H1 (cell line): ENCODE measurements at regions not wholly inside any gene's neighbourhood (a gene's known extent, or its start where the extent isn't known, plus 50 kb on each side); places are given as distances from the start of the nearest gene placed in this dataset.

Source experiments
- CTCF ChIA-PET: fragments of 300-600 bp; sonication (Branson Sonifier 250); formaldehyde crosslinking; loops from one replicate; lab custom pipeline; 2021; ENCODE audit not compliant: partially characterized antibody; lab: Charles Lee
- POLR2A ChIA-PET: fragments of 300-600 bp; sonication (Branson Sonifier 250); formaldehyde crosslinking; loops from one replicate; lab custom pipeline; 2021; ENCODE audit warnings: inconsistent platforms; ENCODE audit not compliant: partially characterized antibody; lab: Charles Lee
- DNase-seq, 2 experiments: peaks; one replicate each; pipeline versions ENCODE4 v3.0.0 to v3.0.0-alpha.2; 2010 to 2022; ENCODE audit warnings: low spot score in 2 of 2, low read depth in 1 of 2, mixed read lengths in 1 of 2
- FAIRE-seq: peaks from 2 replicates; lab custom pipeline; 2011; peaks lifted over from hg19 to GRCh38; lab: Jason Lieb, UNC
- H2AFZ ChIP-seq: 2 replicates; pipeline ENCODE4 v1.8.1; 2012; ENCODE audit warnings: low read length, inconsistent platforms
- H2AK5ac ChIP-seq: 2 replicates; pipeline ENCODE4 v1.6.1; 2013; ENCODE audit warnings: low read depth, low read length
- H2BK120ac ChIP-seq: replicated peaks from 2 replicates; pipeline ENCODE3; 2013; ENCODE audit warnings: low read depth, low read length, inconsistent platforms
- H2BK12ac ChIP-seq: 2 replicates; pipeline ENCODE4 v1.6.1; 2013; ENCODE audit warnings: low read depth, low read length
- H2BK15ac ChIP-seq: 2 replicates; pipeline ENCODE4 v1.6.1; 2013; ENCODE audit warnings: low read length
- H2BK20ac ChIP-seq: 2 replicates; pipeline ENCODE4 v1.6.1; 2013; ENCODE audit warnings: low read length
- H2BK5ac ChIP-seq: 2 replicates; pipeline ENCODE4 v1.6.1; 2013; ENCODE audit warnings: low read depth, low read length
- H3K14ac ChIP-seq: 2 replicates; pipeline ENCODE4 v1.6.1; 2013; ENCODE audit warnings: inconsistent platforms; ENCODE audit not compliant: insufficient read length
- H3K18ac ChIP-seq: 2 replicates; pipeline ENCODE4 v1.6.1; 2013; ENCODE audit warnings: low read length; ENCODE audit errors: extremely low read depth
- H3K23ac ChIP-seq: 2 replicates; pipeline ENCODE4 v1.6.1; 2013; ENCODE audit warnings: inconsistent platforms; ENCODE audit not compliant: insufficient read length
- H3K23me2 ChIP-seq: 2 replicates; pipeline ENCODE4 v1.6.1; 2013; ENCODE audit warnings: low read depth, low read length
- H3K27ac ChIP-seq: 2 replicates; pipeline ENCODE4 v1.6.1; 2011; ENCODE audit warnings: low read depth, low read length, inconsistent platforms
- H3K27me3 ChIP-seq, 4 experiments: replicated peaks in 1 of 4; 1 replicate in 1 of 4; 2 replicates in 3 of 4; pipeline versions ENCODE4 v1.6.1 to v1.8.1; 2011 to 2013; ENCODE audit warnings: low read length in 3 of 4, mild to moderate bottlenecking in 3 of 4, inconsistent platforms in 2 of 4, mixed read lengths in 2 of 4, moderate library complexity in 1 of 4; ENCODE audit not compliant: control insufficient read depth in 3 of 4, insufficient read depth in 3 of 4; ENCODE audit errors: extremely low read depth in 1 of 4
- H3K36me3 ChIP-seq, 4 experiments: 2 replicates each; pipeline versions ENCODE4 v1.6.1 to v1.8.1; 2011 to 2013; ENCODE audit warnings: mild to moderate bottlenecking in 4 of 4, low read length in 3 of 4, moderate library complexity in 2 of 4, control low read depth in 1 of 4, inconsistent platforms in 1 of 4; ENCODE audit not compliant: insufficient read depth in 4 of 4, control insufficient read depth in 2 of 4
- H3K4ac ChIP-seq: replicated peaks from 2 replicates; pipeline ENCODE3; 2013; ENCODE audit warnings: low read length, low read depth, mixed read lengths, inconsistent platforms; ENCODE audit not compliant: insufficient read length
- H3K4me1 ChIP-seq, 4 experiments: replicated peaks in 1 of 4; 1 replicate in 1 of 4; 2 replicates in 3 of 4; pipeline versions ENCODE4 v1.6.1 to v1.8.1; 2011 to 2013; ENCODE audit warnings: low read length in 3 of 4, inconsistent platforms in 2 of 4, mixed read lengths in 1 of 4; ENCODE audit not compliant: insufficient read depth in 4 of 4, control insufficient read depth in 3 of 4
- H3K4me2 ChIP-seq, 2 experiments: 2 replicates each; pipeline versions ENCODE4 v1.6.1 to v1.8.1; 2011 to 2013; ENCODE audit warnings: low read depth in 2 of 2, low read length in 2 of 2, control low read depth in 1 of 2, inconsistent platforms in 1 of 2, mild to moderate bottlenecking in 1 of 2; ENCODE audit not compliant: insufficient read depth in 1 of 2
- H3K4me3 ChIP-seq, 4 experiments: fragments of 200-600, 300-600 bp in 1 of 4; sonication (generic), shearing (Covaris generic), sonication (Bioruptor Twin) in 1 of 4; 2 replicates each; pipeline versions ENCODE4 v1.5.1 to v1.8.1; 2011 to 2016; ENCODE audit warnings: low read length in 4 of 4, low read depth in 3 of 4, control low read depth in 2 of 4, inconsistent platforms in 2 of 4, mild to moderate bottlenecking in 2 of 4, mixed read lengths in 1 of 4, moderate library complexity in 1 of 4; ENCODE audit not compliant: insufficient read depth in 2 of 4; ENCODE audit errors: extremely low read depth in 1 of 4
- H3K56ac ChIP-seq: replicated peaks from 2 replicates; pipeline ENCODE3; 2013; ENCODE audit warnings: low read depth, mild to moderate bottlenecking, mixed read lengths, low read length, inconsistent platforms; ENCODE audit not compliant: insufficient read length
- H3K79me1 ChIP-seq: 2 replicates; pipeline ENCODE4 v1.6.1; 2013; ENCODE audit warnings: low read depth, low read length, control low read depth
- H3K79me2 ChIP-seq, 2 experiments: 2 replicates each; pipeline versions ENCODE4 v1.6.1 to v1.8.1; 2012 to 2013; ENCODE audit warnings: low read length in 2 of 2, mild to moderate bottlenecking in 2 of 2, inconsistent platforms in 1 of 2; ENCODE audit not compliant: insufficient read depth in 2 of 2, control insufficient read depth in 1 of 2
- H3K9ac ChIP-seq, 4 experiments: replicated peaks in 1 of 4; 1 replicate in 1 of 4; 2 replicates in 3 of 4; pipeline versions ENCODE4 v1.6.1 to v1.8.1; 2011 to 2013; ENCODE audit warnings: low read depth in 3 of 4, low read length in 3 of 4, control low read depth in 2 of 4, mild to moderate bottlenecking in 2 of 4, moderate library complexity in 2 of 4, inconsistent platforms in 1 of 4; ENCODE audit errors: extremely low read depth in 1 of 4
- H3K9me3 ChIP-seq, 2 experiments: 2 replicates each; pipeline versions ENCODE4 v1.6.1 to v1.8.1; 2012 to 2013; ENCODE audit warnings: mild to moderate bottlenecking in 2 of 2, moderate library complexity in 2 of 2, control low read depth in 1 of 2, inconsistent platforms in 1 of 2, low read depth in 1 of 2, low read length in 1 of 2, mixed read lengths in 1 of 2; ENCODE audit not compliant: insufficient read depth in 2 of 2
- H4K20me1 ChIP-seq, 2 experiments: replicated peaks in 1 of 2; 2 replicates each; pipeline versions ENCODE3 to v1.8.1; 2011 to 2013; ENCODE audit warnings: inconsistent platforms in 2 of 2, low read length in 2 of 2, mild to moderate bottlenecking in 1 of 2; ENCODE audit not compliant: insufficient read depth in 2 of 2, control insufficient read depth in 1 of 2
- H4K5ac ChIP-seq: 2 replicates; pipeline ENCODE4 v1.6.1; 2013; ENCODE audit warnings: low read length, low read depth, mixed read lengths, inconsistent platforms; ENCODE audit not compliant: insufficient read length
- H4K8ac ChIP-seq: 2 replicates; pipeline ENCODE4 v1.8.0; 2013; ENCODE audit warnings: mild to moderate bottlenecking, moderate library complexity, low read length, inconsistent platforms; ENCODE audit not compliant: insufficient read depth; ENCODE audit errors: extremely low read depth
- H4K91ac ChIP-seq: replicated peaks from 2 replicates; pipeline ENCODE3; 2013; ENCODE audit warnings: low read length, mixed read lengths, inconsistent platforms; ENCODE audit not compliant: insufficient read length
- BRCA1 ChIP-seq: IDR thresholded peaks from 2 replicates; pipeline ENCODE4 v1.6.1; 2012; ENCODE audit warnings: low read depth, low read length, improper control_type of control experiment
- CHD2 ChIP-seq: IDR thresholded peaks from 2 replicates; pipeline ENCODE4 v1.6.1; 2012; ENCODE audit warnings: low read length, improper control_type of control experiment
- CTCF ChIP-seq, 3 experiments: IDR thresholded peaks; 1 replicate in 2 of 3; 2 replicates in 1 of 3; pipeline versions ENCODE4 v1.5.1 to v1.6.1; 2011; ENCODE audit warnings: low read length in 3 of 3, mild to moderate bottlenecking in 3 of 3, inconsistent platforms in 2 of 3, low read depth in 1 of 3, moderate library complexity in 1 of 3; ENCODE audit not compliant: insufficient read depth in 1 of 3; ENCODE audit errors: control extremely low read depth in 1 of 3
- EGR1 ChIP-seq: IDR thresholded peaks from 2 replicates; pipeline ENCODE4 v1.6.1; 2011; ENCODE audit warnings: low read depth, low read length, borderline replicate concordance
- EP300 ChIP-seq, 2 experiments: IDR thresholded peaks; 1 replicate in 1 of 2; 2 replicates in 1 of 2; pipeline ENCODE4 v1.6.1; 2011 to 2012; ENCODE audit warnings: low read depth in 2 of 2, low read length in 2 of 2, mild to moderate bottlenecking in 2 of 2, borderline replicate concordance in 1 of 2, inconsistent platforms in 1 of 2, moderate library complexity in 1 of 2
- KDM5A ChIP-seq: fragments of 200-600 bp; IDR thresholded peaks from 2 replicates; pipeline ENCODE4 v1.7.1; 2012; ENCODE audit warnings: mild to moderate bottlenecking, low read length, inconsistent platforms, mixed read lengths
- NANOG ChIP-seq: IDR thresholded peaks from 2 replicates; pipeline ENCODE4 v1.6.1; 2011; ENCODE audit warnings: low read length, low read depth, mild to moderate bottlenecking, inconsistent platforms; ENCODE audit not compliant: insufficient read depth, poor library complexity, severe bottlenecking
- PHF8 ChIP-seq: fragments of 200-600 bp; sonication (generic); conservative IDR thresholded peaks from 2 replicates; pipeline ENCODE4 v1.7.1; 2012; ENCODE audit warnings: low read depth, mild to moderate bottlenecking, inconsistent platforms, low read length, moderate library complexity
- POU5F1 ChIP-seq: IDR thresholded peaks from 2 replicates; pipeline ENCODE4 v1.6.1; 2011; ENCODE audit warnings: low read depth, mild to moderate bottlenecking, low read length, moderate library complexity
- SIN3A ChIP-seq, 2 experiments: IDR thresholded peaks in 1 of 2; conservative IDR thresholded peaks in 1 of 2; 2 replicates each; pipeline ENCODE4 v1.6.1; 2011 to 2012; ENCODE audit warnings: low read length in 2 of 2, improper control_type of control experiment in 1 of 2, low read depth in 1 of 2, mild to moderate bottlenecking in 1 of 2
- SRF ChIP-seq: IDR thresholded peaks from 2 replicates; pipeline ENCODE4 v1.6.1; 2011; ENCODE audit warnings: mild to moderate bottlenecking, low read depth, low read length, moderate library complexity
- TAF1 ChIP-seq: IDR thresholded peaks from 2 replicates; pipeline ENCODE4 v1.6.1; 2011; ENCODE audit warnings: mild to moderate bottlenecking, low read depth, low read length
- TBP ChIP-seq: IDR thresholded peaks from 2 replicates; pipeline ENCODE4 v1.6.1; 2011; ENCODE audit warnings: low read depth, low read length, improper control_type of control experiment
- WGBS, 2 experiments: shearing (Covaris generic) in 1 of 2; methylation state at CpG; one replicate each; pipeline versions ENCODE4 v1.1.6 to v1.1.7; 2013 to 2015; ENCODE audit warnings: low lambda C conversion rate in 2 of 2, mixed read lengths in 2 of 2, inconsistent platforms in 1 of 2, low coverage in 1 of 2, missing lambda C conversion rate in 1 of 2; ENCODE audit not compliant: insufficient replicate concordance in 2 of 2, insufficient coverage in 1 of 2, insufficient read length in 1 of 2; ENCODE audit errors: extremely low coverage in 1 of 2, missing lambda C conversion rate in 1 of 2; 5-methylcytosine and 5-hydroxymethylcytosine counted together

DNA sequence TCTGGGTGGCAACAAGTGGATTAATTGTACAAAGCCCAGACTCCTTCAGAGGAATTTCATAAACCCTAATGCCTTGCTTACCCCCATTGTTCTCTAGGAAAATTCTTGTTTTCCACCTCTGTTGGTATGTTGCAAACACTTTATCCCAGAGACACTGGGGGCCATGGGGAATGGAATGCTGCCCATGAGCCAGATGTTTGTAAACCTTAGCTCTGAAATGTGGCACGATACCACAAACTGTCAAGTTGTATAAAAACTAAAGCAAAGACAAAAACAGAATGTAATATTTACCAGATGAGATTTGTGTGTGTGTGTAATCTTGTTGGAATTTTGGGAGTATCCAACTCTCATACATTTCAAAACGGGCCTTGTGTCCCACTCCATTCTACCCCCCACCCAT lies 465.0 kb downstream of the EBF1 start:
- POLR2A ChIA-PET: no interaction called here
- no peak overlapping the region for H2BK120ac ChIP-seq
- H4K20me1 ChIP-seq: no peaks in the 10 kb centered on the region
- DNase-seq (no peak), FAIRE-seq (no peak)
- H3K18ac ChIP-seq: no peak overlapping the region
- WGBS, 2 experiments: 88% methylated on average over 1 of the region's 2 CpGs; no CpG with 5 or more reads in 1 of the 2 experiments
- no peaks in the 10 kb centered on the region for H3K23me2 ChIP-seq
- no peak overlapping the region for H3K14ac ChIP-seq
- no peak overlapping the region for H2AK5ac ChIP-seq
- no peak overlapping the region for H3K27ac ChIP-seq
- H3K4me2 ChIP-seq: no peak overlapping the region
- H3K4me1 ChIP-seq: no peaks in the 10 kb centered on the region
- H2BK5ac ChIP-seq: no peak overlapping the region
- H3K56ac ChIP-seq: no peak overlapping the region
- no peak overlapping the region for H2BK20ac ChIP-seq
- no peak overlapping the region for H2AFZ ChIP-seq
- CTCF ChIA-PET: no interaction called here
- no peaks in the 10 kb centered on the region for H3K9me3 ChIP-seq
- H3K27me3 ChIP-seq: no peaks in the 10 kb centered on the region
- H3K23ac ChIP-seq: no peak overlapping the region
- no peak overlapping the region for H4K8ac ChIP-seq
- no peak overlapping the region for H2BK15ac ChIP-seq
- no peak overlapping the region for H4K5ac ChIP-seq
- no peaks in the 10 kb centered on the region for H3K79me2 ChIP-seq
- no peak overlapping the region for H3K4me3 ChIP-seq
- H3K79me1 ChIP-seq: no peaks in the 10 kb centered on the region
- H3K36me3 ChIP-seq: no peaks in the 10 kb centered on the region
- no peak overlapping the region for H4K91ac ChIP-seq
- H3K4ac ChIP-seq: no peak overlapping the region
- no peak overlapping the region for H2BK12ac ChIP-seq
- no peak overlapping the region for H3K9ac ChIP-seq
- TF ChIP-seq EGR1: no peak
- no peak for TF ChIP-seq SIN3A (conservative IDR thresholded peaks at IDR 0.05 in 1 of 2, IDR thresholded peaks at IDR 0.05 in 1 of 2; ENCODE audit: low read depth in 1 of 2, low read length in 2 of 2)
- TF ChIP-seq CHD2: no peak
- no peak for TF ChIP-seq PHF8
- no peak for TF ChIP-seq NANOG
- no peak for TF ChIP-seq EP300 (IDR thresholded peaks at IDR 0.05; ENCODE audit: borderline replicate concordance in 1 of 2, low read depth in 2 of 2, low read length in 2 of 2)
- TF ChIP-seq BRCA1: no peak
- TF ChIP-seq POU5F1: no peak
- no peak for TF ChIP-seq SRF
- no peak for TF ChIP-seq CTCF (IDR thresholded peaks at IDR 0.05; ENCODE audit: control extremely low read depth in 1 of 3, insufficient read depth in 1 of 3, low read depth in 1 of 3, low read length in 3 of 3)
- TF ChIP-seq KDM5A: no peak
- no peak for TF ChIP-seq TBP
- no peak for TF ChIP-seq TAF1
